ENCODE measurements at regions not wholly inside any gene's neighbourhood (a gene's known extent, or its start where the extent isn't known, plus 50 kb on each side); places are given as distances from the start of the nearest gene placed in this dataset.

DNA sequence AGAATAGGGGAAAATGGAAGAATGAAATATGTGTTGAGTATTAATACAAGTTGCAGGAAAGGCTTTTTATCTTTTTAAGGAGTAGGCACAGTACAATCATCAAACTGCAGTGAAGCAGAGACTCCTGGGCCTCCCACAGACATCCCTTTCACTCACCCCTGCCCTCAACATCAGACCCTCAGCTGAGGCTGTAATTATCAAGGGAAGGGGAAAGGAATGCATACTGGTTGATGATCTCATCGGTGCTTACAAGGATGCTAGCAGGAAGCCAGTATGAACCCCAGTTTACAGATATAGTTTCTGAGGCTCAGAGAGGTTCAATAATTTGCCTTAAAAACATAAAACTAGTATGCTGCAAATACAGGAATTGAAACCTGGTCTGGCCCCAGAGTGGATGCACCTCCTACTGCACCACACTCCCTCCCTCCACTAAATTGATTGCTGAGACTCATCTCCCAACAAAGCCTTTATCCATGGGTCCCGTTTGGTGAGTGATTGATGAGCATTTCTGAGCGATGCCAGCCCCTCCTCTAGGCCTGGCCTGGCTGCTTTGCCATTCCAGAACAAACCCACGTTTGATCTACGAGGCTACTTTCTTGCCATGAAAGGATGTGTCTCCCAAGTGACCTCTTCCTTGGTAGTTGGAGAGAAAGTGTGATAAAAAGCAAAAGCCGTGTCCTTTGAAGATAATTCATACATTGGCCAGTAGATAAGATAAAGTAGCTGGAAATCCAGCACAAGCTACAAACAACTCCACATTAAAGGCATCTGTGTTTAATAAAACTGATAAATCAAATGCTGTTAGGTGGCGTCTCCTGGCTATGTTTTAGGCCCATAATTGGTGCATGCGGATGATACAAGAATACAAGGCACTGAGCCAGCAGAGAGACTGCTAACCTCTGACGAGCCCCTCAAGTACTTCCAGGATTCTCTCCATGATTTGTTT, 233.9 kb upstream of the CAMK1G start:
- Histone ChIP-seq H3K27ac (ENCODE audit: low read depth) (no peak overlapping the region), H3F3A (replicated peaks; ENCODE audit: low read depth) (no peaks in the 10 kb centered on the region), H4K20me1 (replicated peaks; ENCODE audit: insufficient read depth) (no peaks in the 10 kb centered on the region), H3K36me3 (ENCODE audit: insufficient read depth) (no peaks in the 10 kb centered on the region), H3K9me2 (ENCODE audit: insufficient read depth) (peaks cover 8% of the 10 kb centered on the region; the same call in 1 of the 2 replicates), H3K4me3 (no peak overlapping the region), H2AFZ (no peak overlapping the region), H3K27me3 (ENCODE audit: insufficient read depth) (no peaks in the 10 kb centered on the region), H3K4me1 (ENCODE audit: insufficient read depth) (peaks cover 9% of the 10 kb centered on the region; the same call in 1 of the 2 replicates), H3K79me2 (replicated peaks; ENCODE audit: insufficient read depth) (no peaks in the 10 kb centered on the region), H3K4me2 (no peak overlapping the region)
- Mint-ChIP-seq H3K27ac (no peak overlapping the region), H3K27me3 (ENCODE audit: insufficient read depth, low read depth, poor library complexity) (no peaks in the 10 kb centered on the region), H3K4me3 (no peak overlapping the region), H3K9me3 (no peaks in the 10 kb centered on the region), H3K4me1 (peaks cover 23% of the 10 kb centered on the region), H3K36me3 (ENCODE audit: low read depth) (no peaks in the 10 kb centered on the region)
- DNase-seq (ENCODE audit: low spot score) (no peak), ATAC-seq (peak; percentile 28; the same call in 2 of the 3 replicates)
- TF ChIP-seq ZNF331 (CRISPR knock-in tag; IDR thresholded peaks at IDR 0.05; ENCODE audit: low read depth): no peak
- TF ChIP-seq, protein P1, sequence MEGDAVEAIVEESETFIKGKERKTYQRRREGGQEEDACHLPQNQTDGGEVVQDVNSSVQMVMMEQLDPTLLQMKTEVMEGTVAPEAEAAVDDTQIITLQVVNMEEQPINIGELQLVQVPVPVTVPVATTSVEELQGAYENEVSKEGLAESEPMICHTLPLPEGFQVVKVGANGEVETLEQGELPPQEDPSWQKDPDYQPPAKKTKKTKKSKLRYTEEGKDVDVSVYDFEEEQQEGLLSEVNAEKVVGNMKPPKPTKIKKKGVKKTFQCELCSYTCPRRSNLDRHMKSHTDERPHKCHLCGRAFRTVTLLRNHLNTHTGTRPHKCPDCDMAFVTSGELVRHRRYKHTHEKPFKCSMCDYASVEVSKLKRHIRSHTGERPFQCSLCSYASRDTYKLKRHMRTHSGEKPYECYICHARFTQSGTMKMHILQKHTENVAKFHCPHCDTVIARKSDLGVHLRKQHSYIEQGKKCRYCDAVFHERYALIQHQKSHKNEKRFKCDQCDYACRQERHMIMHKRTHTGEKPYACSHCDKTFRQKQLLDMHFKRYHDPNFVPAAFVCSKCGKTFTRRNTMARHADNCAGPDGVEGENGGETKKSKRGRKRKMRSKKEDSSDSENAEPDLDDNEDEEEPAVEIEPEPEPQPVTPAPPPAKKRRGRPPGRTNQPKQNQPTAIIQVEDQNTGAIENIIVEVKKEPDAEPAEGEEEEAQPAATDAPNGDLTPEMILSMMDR (conservative IDR thresholded peaks at IDR 0.05; ENCODE audit: low read depth in 2 of 2): no peak
- TF ChIP-seq STAT1 (IDR thresholded peaks at IDR 0.05; ENCODE audit: unreplicated experiment): no peak
- no peak for TF ChIP-seq POLR2AphosphoS5 (IDR thresholded peaks at IDR 0.05; ENCODE audit: low read depth)
- TF ChIP-seq, protein P2, sequence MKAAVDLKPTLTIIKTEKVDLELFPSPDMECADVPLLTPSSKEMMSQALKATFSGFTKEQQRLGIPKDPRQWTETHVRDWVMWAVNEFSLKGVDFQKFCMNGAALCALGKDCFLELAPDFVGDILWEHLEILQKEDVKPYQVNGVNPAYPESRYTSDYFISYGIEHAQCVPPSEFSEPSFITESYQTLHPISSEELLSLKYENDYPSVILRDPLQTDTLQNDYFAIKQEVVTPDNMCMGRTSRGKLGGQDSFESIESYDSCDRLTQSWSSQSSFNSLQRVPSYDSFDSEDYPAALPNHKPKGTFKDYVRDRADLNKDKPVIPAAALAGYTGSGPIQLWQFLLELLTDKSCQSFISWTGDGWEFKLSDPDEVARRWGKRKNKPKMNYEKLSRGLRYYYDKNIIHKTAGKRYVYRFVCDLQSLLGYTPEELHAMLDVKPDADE (IDR thresholded peaks at IDR 0.05): no peak
- no peak for TF ChIP-seq CREB1 (CRISPR knock-in tag; IDR thresholded peaks at IDR 0.05; ENCODE audit: low read depth)
- no peak for TF ChIP-seq EZH2 (IDR thresholded peaks at IDR 0.05; ENCODE audit: low read depth, unreplicated experiment)
- no peak for TF ChIP-seq EZH2phosphoT487 (IDR thresholded peaks at IDR 0.05; ENCODE audit: unreplicated experiment)
- no peak for TF ChIP-seq ZNF114 (CRISPR knock-in tag; IDR thresholded peaks at IDR 0.05)
- TF ChIP-seq, protein P3, sequence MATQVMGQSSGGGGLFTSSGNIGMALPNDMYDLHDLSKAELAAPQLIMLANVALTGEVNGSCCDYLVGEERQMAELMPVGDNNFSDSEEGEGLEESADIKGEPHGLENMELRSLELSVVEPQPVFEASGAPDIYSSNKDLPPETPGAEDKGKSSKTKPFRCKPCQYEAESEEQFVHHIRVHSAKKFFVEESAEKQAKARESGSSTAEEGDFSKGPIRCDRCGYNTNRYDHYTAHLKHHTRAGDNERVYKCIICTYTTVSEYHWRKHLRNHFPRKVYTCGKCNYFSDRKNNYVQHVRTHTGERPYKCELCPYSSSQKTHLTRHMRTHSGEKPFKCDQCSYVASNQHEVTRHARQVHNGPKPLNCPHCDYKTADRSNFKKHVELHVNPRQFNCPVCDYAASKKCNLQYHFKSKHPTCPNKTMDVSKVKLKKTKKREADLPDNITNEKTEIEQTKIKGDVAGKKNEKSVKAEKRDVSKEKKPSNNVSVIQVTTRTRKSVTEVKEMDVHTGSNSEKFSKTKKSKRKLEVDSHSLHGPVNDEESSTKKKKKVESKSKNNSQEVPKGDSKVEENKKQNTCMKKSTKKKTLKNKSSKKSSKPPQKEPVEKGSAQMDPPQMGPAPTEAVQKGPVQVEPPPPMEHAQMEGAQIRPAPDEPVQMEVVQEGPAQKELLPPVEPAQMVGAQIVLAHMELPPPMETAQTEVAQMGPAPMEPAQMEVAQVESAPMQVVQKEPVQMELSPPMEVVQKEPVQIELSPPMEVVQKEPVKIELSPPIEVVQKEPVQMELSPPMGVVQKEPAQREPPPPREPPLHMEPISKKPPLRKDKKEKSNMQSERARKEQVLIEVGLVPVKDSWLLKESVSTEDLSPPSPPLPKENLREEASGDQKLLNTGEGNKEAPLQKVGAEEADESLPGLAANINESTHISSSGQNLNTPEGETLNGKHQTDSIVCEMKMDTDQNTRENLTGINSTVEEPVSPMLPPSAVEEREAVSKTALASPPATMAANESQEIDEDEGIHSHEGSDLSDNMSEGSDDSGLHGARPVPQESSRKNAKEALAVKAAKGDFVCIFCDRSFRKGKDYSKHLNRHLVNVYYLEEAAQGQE (IDR thresholded peaks at IDR 0.05; ENCODE audit: unreplicated experiment): no peak
- no peak for TF ChIP-seq JUNB (IDR thresholded peaks at IDR 0.05; ENCODE audit: unreplicated experiment)
- TF ChIP-seq, protein P4, sequence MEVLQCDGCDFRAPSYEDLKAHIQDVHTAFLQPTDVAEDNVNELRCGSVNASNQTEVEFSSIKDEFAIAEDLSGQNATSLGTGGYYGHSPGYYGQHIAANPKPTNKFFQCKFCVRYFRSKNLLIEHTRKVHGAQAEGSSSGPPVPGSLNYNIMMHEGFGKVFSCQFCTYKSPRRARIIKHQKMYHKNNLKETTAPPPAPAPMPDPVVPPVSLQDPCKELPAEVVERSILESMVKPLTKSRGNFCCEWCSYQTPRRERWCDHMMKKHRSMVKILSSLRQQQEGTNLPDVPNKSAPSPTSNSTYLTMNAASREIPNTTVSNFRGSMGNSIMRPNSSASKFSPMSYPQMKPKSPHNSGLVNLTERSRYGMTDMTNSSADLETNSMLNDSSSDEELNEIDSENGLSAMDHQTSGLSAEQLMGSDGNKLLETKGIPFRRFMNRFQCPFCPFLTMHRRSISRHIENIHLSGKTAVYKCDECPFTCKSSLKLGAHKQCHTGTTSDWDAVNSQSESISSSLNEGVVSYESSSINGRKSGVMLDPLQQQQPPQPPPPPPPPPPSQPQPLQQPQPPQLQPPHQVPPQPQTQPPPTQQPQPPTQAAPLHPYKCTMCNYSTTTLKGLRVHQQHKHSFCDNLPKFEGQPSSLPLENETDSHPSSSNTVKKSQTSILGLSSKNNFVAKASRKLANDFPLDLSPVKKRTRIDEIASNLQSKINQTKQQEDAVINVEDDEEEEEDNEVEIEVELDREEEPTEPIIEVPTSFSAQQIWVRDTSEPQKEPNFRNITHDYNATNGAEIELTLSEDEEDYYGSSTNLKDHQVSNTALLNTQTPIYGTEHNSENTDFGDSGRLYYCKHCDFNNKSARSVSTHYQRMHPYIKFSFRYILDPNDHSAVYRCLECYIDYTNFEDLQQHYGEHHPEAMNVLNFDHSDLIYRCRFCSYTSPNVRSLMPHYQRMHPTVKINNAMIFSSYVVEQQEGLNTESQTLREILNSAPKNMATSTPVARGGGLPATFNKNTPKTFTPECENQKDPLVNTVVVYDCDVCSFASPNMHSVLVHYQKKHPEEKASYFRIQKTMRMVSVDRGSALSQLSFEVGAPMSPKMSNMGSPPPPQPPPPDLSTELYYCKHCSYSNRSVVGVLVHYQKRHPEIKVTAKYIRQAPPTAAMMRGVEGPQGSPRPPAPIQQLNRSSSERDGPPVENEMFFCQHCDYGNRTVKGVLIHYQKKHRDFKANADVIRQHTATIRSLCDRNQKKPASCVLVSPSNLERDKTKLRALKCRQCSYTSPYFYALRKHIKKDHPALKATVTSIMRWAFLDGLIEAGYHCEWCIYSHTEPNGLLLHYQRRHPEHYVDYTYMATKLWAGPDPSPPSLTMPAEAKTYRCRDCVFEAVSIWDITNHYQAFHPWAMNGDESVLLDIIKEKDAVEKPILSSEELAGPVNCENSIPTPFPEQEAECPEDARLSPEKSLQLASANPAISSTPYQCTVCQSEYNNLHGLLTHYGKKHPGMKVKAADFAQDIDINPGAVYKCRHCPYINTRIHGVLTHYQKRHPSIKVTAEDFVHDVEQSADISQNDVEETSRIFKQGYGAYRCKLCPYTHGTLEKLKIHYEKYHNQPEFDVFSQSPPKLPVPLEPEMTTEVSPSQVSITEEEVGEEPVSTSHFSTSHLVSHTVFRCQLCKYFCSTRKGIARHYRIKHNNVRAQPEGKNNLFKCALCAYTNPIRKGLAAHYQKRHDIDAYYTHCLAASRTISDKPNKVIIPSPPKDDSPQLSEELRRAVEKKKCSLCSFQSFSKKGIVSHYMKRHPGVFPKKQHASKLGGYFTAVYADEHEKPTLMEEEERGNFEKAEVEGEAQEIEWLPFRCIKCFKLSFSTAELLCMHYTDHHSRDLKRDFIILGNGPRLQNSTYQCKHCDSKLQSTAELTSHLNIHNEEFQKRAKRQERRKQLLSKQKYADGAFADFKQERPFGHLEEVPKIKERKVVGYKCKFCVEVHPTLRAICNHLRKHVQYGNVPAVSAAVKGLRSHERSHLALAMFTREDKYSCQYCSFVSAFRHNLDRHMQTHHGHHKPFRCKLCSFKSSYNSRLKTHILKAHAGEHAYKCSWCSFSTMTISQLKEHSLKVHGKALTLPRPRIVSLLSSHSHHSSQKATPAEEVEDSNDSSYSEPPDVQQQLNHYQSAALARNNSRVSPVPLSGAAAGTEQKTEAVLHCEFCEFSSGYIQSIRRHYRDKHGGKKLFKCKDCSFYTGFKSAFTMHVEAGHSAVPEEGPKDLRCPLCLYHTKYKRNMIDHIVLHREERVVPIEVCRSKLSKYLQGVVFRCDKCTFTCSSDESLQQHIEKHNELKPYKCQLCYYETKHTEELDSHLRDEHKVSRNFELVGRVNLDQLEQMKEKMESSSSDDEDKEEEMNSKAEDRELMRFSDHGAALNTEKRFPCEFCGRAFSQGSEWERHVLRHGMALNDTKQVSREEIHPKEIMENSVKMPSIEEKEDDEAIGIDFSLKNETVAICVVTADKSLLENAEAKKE (CRISPR knock-in tag; IDR thresholded peaks at IDR 0.05): no peak
- no peak for TF ChIP-seq NANOG (IDR thresholded peaks at IDR 0.05; ENCODE audit: borderline replicate concordance)

Data from GM23338 (cell line).